Vagina (tissue), 2 donors: ENCODE measurements at regions not wholly inside any gene's neighbourhood (a gene's known extent, or its start where the extent isn't known, plus 50 kb on each side); places are given as distances from the start of the nearest gene placed in this dataset.
"Not testable (repeated sequence)": the region's sequence is repeated elsewhere in the genome, so short reads cannot be mapped to it uniquely, and the experiment has no call there.

ENCODE experiments used
- DNase-seq, 2 donors: peaks; one replicate each; pipeline ENCODE4 v3.0.0-alpha.2; 2017; ENCODE audit errors: extremely low spot score in 2 of 2
- H3K27ac ChIP-seq: fragments of 200-600 bp; sonication (generic); one replicate; pipeline ENCODE4 v1.5.1; 2019
- H3K27me3 ChIP-seq: fragments of 200-600 bp; sonication (generic); one replicate; pipeline ENCODE4 v1.5.1; 2019
- H3K36me3 ChIP-seq, 2 donors: fragments of 200-600 bp; sonication (generic); one replicate each; pipeline ENCODE4 v1.5.1; 2017 to 2019
- H3K4me1 ChIP-seq: fragments of 200-600 bp; sonication (generic); one replicate; pipeline ENCODE4 v1.5.1; 2019
- H3K4me3 ChIP-seq, 2 donors: fragments of 200-600 bp; sonication (generic); 1 replicate in 1 of 2; 2 replicates in 1 of 2; pipeline ENCODE4 v1.5.1; 2016 to 2019
- H3K9me3 ChIP-seq: fragments of 200-600 bp; sonication (generic); one replicate; pipeline ENCODE4 v1.5.1; 2019
- CTCF ChIP-seq, 3 experiments: fragments of 450-650 bp in 2 of 3; fragments of 200-600 bp in 1 of 3; sonication (generic) in 1 of 3; IDR thresholded peaks; one replicate each; pipeline ENCODE4 v1.5.1; 2017 to 2019; ENCODE audit warnings: antibody characterized with exemption in 3 of 3, mild to moderate bottlenecking in 2 of 3, moderate library complexity in 2 of 3
- POLR2A ChIP-seq, 2 donors: fragments of 450-650 bp; IDR thresholded peaks; one replicate each; pipeline ENCODE4 v1.6.1; 2017; ENCODE audit warnings: antibody characterized with exemption in 2 of 2, mild to moderate bottlenecking in 2 of 2, moderate library complexity in 2 of 2
- POLR2AphosphoS5 ChIP-seq, 2 donors: sonication (generic); formaldehyde crosslinking; IDR thresholded peaks; one replicate each; pipeline ENCODE4 v1.9.0; 2017; ENCODE audit warnings: antibody characterized with exemption in 2 of 2, mild to moderate bottlenecking in 2 of 2, low read depth in 1 of 2; ENCODE audit not compliant: insufficient read depth in 1 of 2
- intact Hi-C: fragments of 100-400 bp; cut with DNase I; formaldehyde crosslinking; loops from one replicate; pipeline ENCODE4 v1.15.1; 2023

GRCh38 chr9:31045810-31046209, 1338.6 kb upstream of the ACO1 start:
- Histone ChIP-seq H3K4me1 (no peaks in the 10 kb centered on the region), H3K9me3 (no peaks in the 10 kb centered on the region), H3K27ac (no peak overlapping the region), H3K27me3 (no peaks in the 10 kb centered on the region), H3K36me3 (no peaks in the 10 kb centered on the region), H3K4me3 (no peak overlapping the region)
- intact Hi-C loops: no loop called here
- no peak for TF ChIP-seq POLR2AphosphoS5 (IDR thresholded peaks at IDR 0.05; ENCODE audit: insufficient read depth in 1 of 2, low read depth in 1 of 2)
- TF ChIP-seq POLR2A (IDR thresholded peaks at IDR 0.05): no peak
- no peak for TF ChIP-seq CTCF (IDR thresholded peaks at IDR 0.05)
- no peak for DNase-seq

DNA sequence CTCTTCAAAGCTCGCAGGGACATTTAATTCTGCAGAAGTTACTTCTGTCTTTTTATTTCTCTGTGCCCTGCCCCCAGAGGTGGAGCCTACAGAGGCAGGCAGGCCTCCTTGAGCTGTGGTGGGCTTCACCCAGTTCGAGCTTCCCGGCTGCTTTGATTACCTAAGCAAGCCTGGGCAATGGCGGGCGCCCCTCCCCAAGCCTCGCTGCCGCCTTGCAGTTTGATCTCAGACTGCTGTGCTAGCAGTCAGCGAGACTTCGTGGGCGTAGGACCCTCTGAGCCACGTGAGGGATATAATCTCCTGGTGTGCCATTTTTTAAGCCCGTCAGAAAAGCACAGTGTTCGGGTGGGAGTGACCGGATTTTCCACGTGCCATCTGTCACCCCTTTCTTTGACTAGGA, 1322.9 kb upstream of the ACO1 start:
- H3K4me3 ChIP-seq, H3K9me3 ChIP-seq, DNase-seq, intact Hi-C loops, H3K27ac ChIP-seq, H3K27me3 ChIP-seq, H3K36me3 ChIP-seq, H3K4me1 ChIP-seq: not testable (repeated sequence)

GRCh38 chr9:31065691-31066090, 1318.8 kb upstream of the ACO1 start:
- TF ChIP-seq POLR2A (IDR thresholded peaks at IDR 0.05) (no peak), CTCF (IDR thresholded peaks at IDR 0.05) (no peak), POLR2AphosphoS5 (IDR thresholded peaks at IDR 0.05; ENCODE audit: insufficient read depth in 1 of 2, low read depth in 1 of 2) (no peak)
- Histone ChIP-seq H3K4me1 (no peaks in the 10 kb centered on the region), H3K4me3 (no peak overlapping the region), H3K27ac (no peak overlapping the region), H3K9me3 (no peaks in the 10 kb centered on the region), H3K36me3 (no peaks in the 10 kb centered on the region), H3K27me3 (no peaks in the 10 kb centered on the region)
- DNase-seq: no peak
- intact Hi-C loops: no loop called here

DNA sequence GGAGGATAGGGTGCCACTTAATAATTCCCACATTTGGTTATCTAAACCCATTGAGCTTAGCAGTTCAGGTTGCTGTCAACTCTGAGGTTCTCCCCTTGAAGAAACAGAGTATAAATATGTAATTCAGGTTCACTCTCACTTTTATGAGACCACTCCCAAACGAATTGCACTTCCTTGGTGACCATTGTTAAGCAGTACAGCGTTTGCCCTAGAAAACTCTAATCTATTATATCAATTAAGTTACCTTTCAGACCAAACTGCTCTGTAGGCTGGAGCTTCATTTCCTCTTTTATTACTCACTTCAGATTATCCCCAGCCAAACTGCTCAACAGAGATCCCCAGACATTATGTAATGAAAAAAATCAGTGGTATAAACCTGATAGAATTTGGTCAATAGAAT, 1317.0 kb upstream of the ACO1 start:
- H3K27me3 ChIP-seq: no peaks in the 10 kb centered on the region
- no peak overlapping the region for H3K4me3 ChIP-seq
- no peaks in the 10 kb centered on the region for H3K4me1 ChIP-seq
- TF ChIP-seq POLR2A (IDR thresholded peaks at IDR 0.05) (no peak), POLR2AphosphoS5 (IDR thresholded peaks at IDR 0.05; ENCODE audit: insufficient read depth in 1 of 2, low read depth in 1 of 2) (no peak), CTCF (IDR thresholded peaks at IDR 0.05) (no peak)
- no peak for DNase-seq
- intact Hi-C loops: no loop called here
- H3K9me3 ChIP-seq: no peaks in the 10 kb centered on the region
- H3K36me3 ChIP-seq: no peaks in the 10 kb centered on the region
- no peak overlapping the region for H3K27ac ChIP-seq

DNA sequence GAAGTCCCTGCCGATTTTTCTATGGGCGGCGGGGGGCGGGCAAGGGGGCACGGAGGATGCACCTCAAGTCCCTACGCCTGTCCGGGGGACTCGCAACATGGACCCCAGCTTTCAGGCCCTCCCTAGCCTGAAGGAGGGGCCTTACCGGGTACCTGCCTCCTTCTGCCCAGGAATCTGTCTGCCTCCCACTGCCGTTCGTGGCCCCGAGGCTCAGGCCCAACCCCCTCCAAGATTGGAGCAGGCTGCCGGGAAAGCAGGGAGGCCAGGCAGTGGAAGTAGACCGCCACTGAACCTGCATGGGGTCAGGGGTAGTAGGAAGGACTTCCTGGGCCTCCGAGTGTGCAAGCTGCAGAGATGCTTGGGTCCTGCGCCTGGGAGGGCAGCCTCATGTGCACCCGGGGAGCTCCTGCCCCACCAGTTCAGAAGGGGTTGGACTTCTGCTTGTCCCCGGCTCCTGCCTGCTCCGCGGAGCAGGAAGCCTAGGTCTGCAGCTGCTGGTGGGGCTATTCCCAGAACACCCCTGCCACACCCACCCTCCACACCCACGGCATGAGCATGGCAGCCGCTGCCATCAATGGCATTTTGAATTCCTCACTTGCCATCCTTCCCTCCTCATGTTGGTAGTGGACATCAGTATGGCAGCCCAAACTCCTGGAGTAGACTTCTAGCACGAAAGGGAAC, 1312.7 kb upstream of the ACO1 start:
- Histone ChIP-seq H3K9me3 (no peaks in the 10 kb centered on the region), H3K27ac (no peak overlapping the region), H3K36me3 (no peaks in the 10 kb centered on the region), H3K4me3 (no peak overlapping the region), H3K27me3 (no peaks in the 10 kb centered on the region), H3K4me1 (no peaks in the 10 kb centered on the region)
- no peak for TF ChIP-seq POLR2A (IDR thresholded peaks at IDR 0.05)
- TF ChIP-seq POLR2AphosphoS5 (IDR thresholded peaks at IDR 0.05; ENCODE audit: insufficient read depth in 1 of 2, low read depth in 1 of 2): no peak
- TF ChIP-seq CTCF (IDR thresholded peaks at IDR 0.05): no peak
- no peak for DNase-seq
- intact Hi-C loops: no loop called here
